ENCODE measurements at regions not wholly inside any gene's neighbourhood (a gene's known extent, or its start where the extent isn't known, plus 50 kb on each side); places are given as distances from the start of the nearest gene placed in this dataset.
"Not testable (repeated sequence)": the region's sequence is repeated elsewhere in the genome, so short reads cannot be mapped to it uniquely, and the experiment has no call there.

- no peak for DNase-seq
Observed at GRCh38 chr1:30101487-30102227, 621.7 kb downstream of the MATN1 start.

GRCh38 chr1:30101016-30101415 is 622.4 kb downstream of the MATN1 start:
- DNase-seq = no peak

GRCh38 chr1:30100524-30100862 is 622.9 kb downstream of the MATN1 start:
- no peak for DNase-seq

GRCh38 chr1:30099587-30100523 is 623.5 kb downstream of the MATN1 start:
- no peak for DNase-seq

GRCh38 chr1:30097851-30098250 is 625.5 kb downstream of the MATN1 start:
- DNase-seq = not testable (repeated sequence)

- no peak for DNase-seq
Observed at GRCh38 chr1:30095451-30096025, 627.8 kb downstream of the MATN1 start.

- DNase-seq = no peak
Observed at GRCh38 chr1:30095051-30095450, 628.3 kb downstream of the MATN1 start.

GRCh38 chr1:30092051-30092858 is 631.1 kb downstream of the MATN1 start:
- no peak for DNase-seq

- DNase-seq = no peak
Observed at GRCh38 chr1:30090162-30090820, 633.1 kb downstream of the MATN1 start.

GRCh38 chr1:30089024-30089430 is 634.4 kb downstream of the MATN1 start:
- DNase-seq = no peak

- DNase-seq = no peak
Observed at GRCh38 chr1:30088594-30088993, 634.8 kb downstream of the MATN1 start.

- no peak for DNase-seq
Observed at GRCh38 chr1:30087465-30087864, 635.9 kb downstream of the MATN1 start.

- DNase-seq = no peak
Observed at GRCh38 chr1:30085811-30086770, 637.3 kb downstream of the MATN1 start.

GRCh38 chr1:30084909-30085571 is 638.3 kb downstream of the MATN1 start:
- no peak for DNase-seq

- no peak for DNase-seq
Observed at GRCh38 chr1:30083800-30084464, 639.5 kb downstream of the MATN1 start.

GRCh38 chr1:30081379-30082102 is 641.8 kb downstream of the MATN1 start:
- no peak for DNase-seq

GRCh38 chr1:30075916-30076315 is 647.5 kb downstream of the MATN1 start:
- not testable (repeated sequence) for DNase-seq

GRCh38 chr1:30068787-30069472 is 654.5 kb downstream of the MATN1 start:
- no peak for DNase-seq

- DNase-seq = no peak
Observed at GRCh38 chr1:30064547-30064946, 658.8 kb downstream of the MATN1 start.
